MG63 (cell line): ENCODE measurements at regions not wholly inside any gene's neighbourhood (a gene's known extent, or its start where the extent isn't known, plus 50 kb on each side); places are given as distances from the start of the nearest gene placed in this dataset.
"Not testable (repeated sequence)": the region's sequence is repeated elsewhere in the genome, so short reads cannot be mapped to it uniquely, and the experiment has no call there.

Experiments
- DNase-seq: peaks from one replicate; pipeline ENCODE4 v3.0.0-alpha.2; 2020
- H3K27me3 ChIP-seq: fragments of 250-450 bp; sonication (Bioruptor Pico); 2 replicates; pipeline ENCODE4 v1.5.1; 2020; ENCODE audit warnings: mild to moderate bottlenecking, moderate library complexity
- H3K36me3 ChIP-seq: fragments of 250-450 bp; sonication (Bioruptor Pico); 2 replicates; pipeline ENCODE4 v1.5.1; 2020; ENCODE audit warnings: mild to moderate bottlenecking, moderate library complexity
- H3K4me3 ChIP-seq: fragments of 250-450 bp; sonication (Bioruptor Pico); 2 replicates; pipeline ENCODE4 v1.5.1; 2020; ENCODE audit warnings: mild to moderate bottlenecking, moderate library complexity
- H3K9me3 ChIP-seq: fragments of 250-450 bp; sonication (Bioruptor Pico); 2 replicates; pipeline ENCODE4 v1.5.1; 2020; ENCODE audit warnings: mild to moderate bottlenecking, moderate library complexity

DNA sequence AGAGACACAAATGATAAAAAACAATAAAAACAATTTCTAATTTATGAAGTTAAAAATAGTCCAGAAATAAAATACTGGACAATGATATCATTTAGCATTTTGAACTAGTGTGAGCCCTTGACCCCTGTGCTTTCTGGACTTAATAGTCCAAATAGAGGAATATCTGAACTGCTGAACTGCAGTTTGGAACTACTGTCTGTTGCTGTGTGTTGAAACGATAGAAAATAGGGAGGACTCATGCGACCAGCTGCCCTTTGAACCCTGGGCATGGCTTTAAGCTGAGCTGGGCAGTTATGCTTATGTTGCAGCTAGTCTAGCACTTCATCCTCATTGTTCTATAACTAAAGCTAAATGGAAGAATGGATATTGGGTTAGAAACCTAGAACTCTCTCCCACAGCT is 99.5 kb downstream of the FMR1NB start:
- H3K4me3 ChIP-seq: no peak overlapping the region

DNA sequence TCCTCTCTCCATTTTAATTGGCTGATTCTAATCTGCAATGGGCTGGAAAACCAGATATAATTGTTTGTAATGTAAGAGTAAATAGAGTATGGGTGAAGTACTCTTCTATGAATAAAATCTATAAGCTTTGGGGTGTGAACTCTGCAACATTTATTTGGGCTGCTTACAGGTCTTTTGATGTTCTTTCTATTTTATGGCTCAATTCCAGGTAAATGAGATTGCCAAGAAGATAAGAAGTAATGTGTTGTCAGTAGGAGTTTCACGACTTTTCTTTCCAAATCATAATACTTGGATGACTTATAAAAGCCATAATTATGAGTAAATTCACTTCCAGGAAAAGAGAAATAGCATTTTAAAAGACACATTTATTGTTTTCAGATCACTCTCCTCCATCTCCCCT is 103.5 kb downstream of the FMR1NB start:
- Histone ChIP-seq H3K4me3 (no peak overlapping the region), H3K36me3 (no peaks in the 10 kb centered on the region), H3K27me3 (no peaks in the 10 kb centered on the region), H3K9me3 (no peaks in the 10 kb centered on the region)
- DNase-seq: no peak

More for the DNA sequence above, 99.5 kb downstream of the FMR1NB start:
- Histone ChIP-seq H3K9me3 (no peaks in the 10 kb centered on the region), H3K36me3 (no peaks in the 10 kb centered on the region), H3K27me3 (no peaks in the 10 kb centered on the region)
- no peak for DNase-seq

DNA sequence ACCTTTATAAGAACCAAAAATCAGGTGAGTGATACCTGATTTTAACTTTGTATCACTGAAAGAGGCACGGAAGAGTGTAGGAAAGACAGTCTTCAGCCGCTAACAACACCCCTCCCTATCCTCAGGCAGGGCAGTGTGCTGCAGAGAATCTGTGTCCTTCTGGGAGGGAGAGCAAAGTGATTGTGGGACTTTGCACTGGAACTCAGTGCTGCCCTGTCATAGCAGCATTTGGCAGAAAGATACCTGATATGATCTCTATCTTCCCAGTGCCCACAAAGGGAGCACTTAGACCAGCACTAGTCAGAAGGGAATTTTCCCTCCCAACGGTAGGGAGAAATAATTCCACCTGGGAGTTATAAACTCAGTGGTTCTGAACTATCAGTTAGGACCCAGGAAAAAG is 139.0 kb downstream of the FMR1NB start:
- no peak overlapping the region for H3K4me3 ChIP-seq
- no peaks in the 10 kb centered on the region for H3K36me3 ChIP-seq
- H3K9me3 ChIP-seq: no peaks in the 10 kb centered on the region
- no peak for DNase-seq
- H3K27me3 ChIP-seq: no peaks in the 10 kb centered on the region

DNA sequence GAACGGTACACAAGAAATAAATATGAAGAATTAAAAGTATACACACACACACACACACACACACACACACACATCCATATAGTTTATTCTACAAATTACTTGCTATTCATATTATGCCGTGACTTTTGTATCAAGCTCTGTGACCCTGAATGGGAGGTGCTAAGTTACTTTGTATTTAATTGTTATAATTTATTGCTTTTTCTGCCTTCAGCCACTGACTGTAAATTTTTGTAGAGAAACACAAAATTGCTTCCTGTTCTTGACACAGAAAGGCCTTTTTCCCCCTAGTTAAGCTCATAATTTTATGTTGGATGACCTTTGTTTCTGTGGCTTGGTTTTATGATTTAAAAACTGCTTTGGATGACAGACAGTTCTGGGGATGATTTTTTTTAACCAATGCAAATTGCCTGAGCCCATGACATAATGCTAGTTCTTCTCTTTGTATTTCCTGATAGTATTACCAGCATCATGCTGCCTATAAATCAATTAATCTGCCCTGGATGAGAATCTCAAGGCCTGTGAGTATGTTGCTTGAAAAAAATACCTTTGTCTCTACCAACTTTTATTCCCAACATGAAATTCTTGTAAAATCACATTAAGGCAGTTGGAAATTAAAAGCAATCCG is 140.0 kb downstream of the FMR1NB start:
- Histone ChIP-seq H3K9me3 (no peaks in the 10 kb centered on the region), H3K27me3 (no peaks in the 10 kb centered on the region), H3K36me3 (no peaks in the 10 kb centered on the region), H3K4me3 (no peak overlapping the region)
- no peak for DNase-seq

DNA sequence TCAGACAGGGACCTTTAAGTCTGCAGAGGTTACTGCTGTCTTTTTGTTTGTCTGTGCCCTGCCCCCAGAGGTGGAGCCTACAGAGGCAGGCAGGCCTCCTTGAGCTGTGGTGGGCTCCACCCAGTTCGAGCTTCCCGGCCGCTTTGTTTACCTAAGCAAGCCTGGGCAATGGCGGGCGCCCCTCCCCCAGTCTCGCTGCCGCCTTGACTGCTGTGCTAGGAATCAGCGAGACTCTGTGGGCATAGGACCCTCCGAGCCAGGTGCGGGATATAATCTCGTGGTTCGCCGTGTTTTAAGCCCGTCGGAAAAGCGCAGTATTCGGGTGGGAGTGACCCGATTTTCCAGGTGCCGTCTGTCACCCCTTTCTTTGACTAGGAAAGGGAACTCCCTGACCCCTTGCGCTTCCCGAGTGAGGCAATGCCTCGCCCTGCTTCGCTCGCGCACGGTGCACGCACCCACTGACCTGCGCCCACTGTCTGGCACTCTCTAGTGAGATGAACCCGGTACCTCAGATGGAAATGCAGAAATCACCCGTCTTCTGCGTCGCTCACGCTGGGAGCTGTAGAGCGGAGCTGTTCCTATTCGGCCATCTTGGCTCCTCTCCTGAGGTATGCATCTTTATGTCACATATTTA is 147.9 kb downstream of the FMR1NB start:
- not testable (repeated sequence) for DNase-seq, H3K4me3 ChIP-seq, H3K9me3 ChIP-seq, H3K27me3 ChIP-seq, H3K36me3 ChIP-seq

DNA sequence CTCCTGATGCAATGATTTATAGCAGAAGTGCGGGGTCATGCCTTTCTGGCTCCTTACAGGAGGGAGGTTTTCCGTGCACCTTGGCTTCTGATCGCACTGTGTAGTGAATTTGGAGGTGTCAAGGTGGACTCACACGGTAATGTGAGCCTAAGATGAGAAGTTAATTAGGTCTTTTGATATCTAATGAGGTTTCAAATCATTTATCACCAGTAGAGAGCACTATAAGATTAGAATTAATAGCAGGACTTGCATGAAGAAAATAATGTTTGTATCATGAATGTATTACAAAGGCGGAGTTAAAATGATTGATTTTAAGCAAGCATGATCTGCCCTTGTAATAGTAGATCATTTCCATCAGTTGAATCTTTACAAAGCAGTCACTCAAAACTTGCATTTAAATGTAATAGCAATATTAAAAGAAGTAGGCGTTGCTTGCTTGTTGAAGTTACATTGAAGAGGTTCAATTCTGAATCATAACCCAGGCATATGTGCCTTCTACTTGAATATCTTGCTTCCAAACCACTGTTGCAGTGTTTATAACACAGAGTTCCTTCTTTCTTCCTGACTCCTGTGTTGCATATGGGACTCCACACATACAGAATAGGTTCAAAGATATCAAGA is 152.1 kb downstream of the FMR1NB start:
- Histone ChIP-seq H3K36me3 (no peaks in the 10 kb centered on the region), H3K27me3 (no peaks in the 10 kb centered on the region), H3K9me3 (no peaks in the 10 kb centered on the region), H3K4me3 (no peak overlapping the region)
- no peak for DNase-seq

DNA sequence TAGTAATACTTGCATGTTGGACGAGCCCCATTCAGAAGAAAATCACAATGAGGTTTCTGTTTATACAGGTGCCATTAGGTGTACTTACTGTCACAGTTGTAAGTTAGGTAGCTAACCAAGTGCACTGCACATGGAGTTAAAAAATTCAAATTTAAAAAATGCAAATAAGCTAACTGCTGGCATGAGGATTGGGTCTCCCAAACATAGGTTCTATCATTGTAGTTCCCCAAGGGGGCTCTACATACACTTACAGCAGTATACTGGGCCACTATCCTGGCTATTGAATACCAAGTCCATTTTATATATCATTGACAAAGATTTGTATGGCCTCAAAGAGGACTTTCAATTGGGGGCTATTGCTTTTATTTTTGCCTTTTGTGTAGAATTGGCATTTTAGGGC is 153.4 kb downstream of the FMR1NB start:
- DNase-seq: no peak

DNA sequence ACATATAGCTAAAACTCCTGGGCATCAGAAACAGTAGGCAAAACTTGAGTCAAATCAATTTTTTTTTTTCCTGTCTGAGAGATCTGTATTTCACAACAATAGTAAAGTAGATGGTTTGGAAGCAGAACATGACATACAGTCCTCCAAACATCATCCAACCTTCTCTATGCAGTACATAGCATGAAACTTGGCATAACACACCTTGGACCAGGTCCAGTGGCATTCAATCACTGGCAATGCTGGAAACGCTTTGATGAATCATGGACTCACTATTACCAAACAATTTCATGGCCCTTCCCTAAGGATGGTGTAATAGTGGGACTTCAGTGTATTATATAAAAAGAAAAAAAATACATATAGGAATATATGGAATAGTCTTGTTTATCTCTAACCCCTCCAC is 154.6 kb downstream of the FMR1NB start:
- H3K27me3 ChIP-seq: no peaks in the 10 kb centered on the region
- no peak overlapping the region for H3K4me3 ChIP-seq
- H3K36me3 ChIP-seq: no peaks in the 10 kb centered on the region
- H3K9me3 ChIP-seq: no peaks in the 10 kb centered on the region
- peak; percentile 47 for DNase-seq

More for the DNA sequence above, 153.4 kb downstream of the FMR1NB start:
- H3K36me3 ChIP-seq: no peaks in the 10 kb centered on the region
- no peaks in the 10 kb centered on the region for H3K27me3 ChIP-seq
- H3K4me3 ChIP-seq: no peak overlapping the region
- no peaks in the 10 kb centered on the region for H3K9me3 ChIP-seq

DNA sequence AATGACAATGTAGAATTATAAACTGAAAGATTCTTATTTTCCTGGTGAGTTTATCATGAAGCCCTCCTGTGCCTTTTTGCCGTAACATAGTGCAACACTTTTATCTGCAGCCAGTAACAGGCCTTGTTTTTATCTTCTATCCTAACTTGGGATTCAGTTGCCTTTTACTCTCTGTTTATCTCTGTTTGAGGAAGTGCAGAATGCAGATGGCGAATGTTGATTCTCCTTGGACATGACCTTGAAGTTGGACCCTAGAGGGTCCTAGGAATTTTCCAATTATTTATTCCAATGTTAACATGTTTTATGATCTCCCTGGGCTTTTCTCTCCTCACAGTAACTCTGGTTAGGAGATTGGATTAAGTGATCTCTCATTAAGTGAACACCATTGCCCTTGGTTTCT is 165.0 kb downstream of the FMR1NB start:
- no peak for DNase-seq
- no peaks in the 10 kb centered on the region for H3K27me3 ChIP-seq
- no peaks in the 10 kb centered on the region for H3K9me3 ChIP-seq
- no peak overlapping the region for H3K4me3 ChIP-seq
- no peaks in the 10 kb centered on the region for H3K36me3 ChIP-seq

DNA sequence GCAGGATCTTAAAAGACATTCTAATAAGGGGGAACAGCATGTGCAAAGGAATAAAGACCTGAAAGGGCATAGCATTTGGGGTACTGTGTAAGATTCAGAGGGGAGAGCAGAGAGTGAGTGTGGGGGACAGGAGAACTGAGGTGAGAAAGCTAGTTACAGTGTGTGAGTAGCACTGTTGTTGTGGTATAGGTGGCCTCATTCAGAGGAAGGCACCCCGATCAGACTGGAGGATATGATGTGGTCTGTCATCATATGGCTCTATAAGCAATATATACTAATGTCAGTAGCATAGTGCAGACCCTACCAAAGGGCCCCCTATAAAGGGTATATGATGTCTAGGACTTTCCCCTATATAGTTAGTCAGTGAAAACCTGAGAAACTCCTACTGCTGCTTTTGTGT is 175.8 kb downstream of the FMR1NB start:
- DNase-seq: no peak
- Histone ChIP-seq H3K9me3 (no peaks in the 10 kb centered on the region), H3K36me3 (no peaks in the 10 kb centered on the region), H3K4me3 (no peak overlapping the region), H3K27me3 (no peaks in the 10 kb centered on the region)

DNA sequence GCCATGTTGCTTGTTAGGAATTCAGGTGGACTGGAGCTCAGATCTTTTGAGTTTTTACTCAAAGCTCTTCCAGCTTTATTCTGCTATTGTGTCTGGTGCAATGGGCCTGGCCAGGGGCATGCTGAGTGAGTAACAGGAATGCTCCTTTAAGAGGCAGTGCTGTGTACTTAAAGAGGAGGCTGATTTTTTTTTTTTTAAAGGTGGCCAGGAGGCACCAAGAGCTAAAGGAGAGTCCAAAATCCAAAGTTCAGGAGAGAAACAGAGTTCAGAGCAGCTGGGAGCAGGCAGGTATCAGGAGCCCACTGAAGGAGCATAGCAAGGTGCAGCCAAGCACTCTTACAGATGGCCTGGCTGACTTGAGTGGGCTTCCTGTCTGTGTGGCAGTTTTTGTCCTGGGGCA is 178.7 kb downstream of the FMR1NB start:
- DNase-seq: no peak
- no peaks in the 10 kb centered on the region for H3K36me3 ChIP-seq
- no peaks in the 10 kb centered on the region for H3K27me3 ChIP-seq
- no peaks in the 10 kb centered on the region for H3K9me3 ChIP-seq
- no peak overlapping the region for H3K4me3 ChIP-seq

DNA sequence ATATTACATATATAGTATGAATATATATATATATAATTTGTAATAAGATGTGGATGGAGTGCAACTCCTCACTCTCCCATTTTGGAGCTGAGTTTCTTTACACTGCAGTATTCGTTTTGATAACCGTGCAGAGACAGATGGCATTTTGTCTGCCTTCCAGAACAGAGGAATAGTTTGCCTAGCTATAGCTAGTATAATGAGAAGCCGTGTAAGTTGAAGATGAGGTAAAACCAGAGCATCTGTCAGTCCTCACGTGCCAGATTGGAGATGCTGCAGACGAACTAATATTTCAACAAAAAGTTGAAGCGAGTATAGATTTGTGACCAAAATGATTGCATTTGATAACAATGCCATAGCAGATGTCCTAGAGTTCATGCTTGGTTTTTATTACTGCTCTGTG is 180.6 kb downstream of the FMR1NB start:
- Histone ChIP-seq H3K4me3 (no peak overlapping the region), H3K36me3 (no peaks in the 10 kb centered on the region), H3K27me3 (no peaks in the 10 kb centered on the region), H3K9me3 (no peaks in the 10 kb centered on the region)
- no peak for DNase-seq

DNA sequence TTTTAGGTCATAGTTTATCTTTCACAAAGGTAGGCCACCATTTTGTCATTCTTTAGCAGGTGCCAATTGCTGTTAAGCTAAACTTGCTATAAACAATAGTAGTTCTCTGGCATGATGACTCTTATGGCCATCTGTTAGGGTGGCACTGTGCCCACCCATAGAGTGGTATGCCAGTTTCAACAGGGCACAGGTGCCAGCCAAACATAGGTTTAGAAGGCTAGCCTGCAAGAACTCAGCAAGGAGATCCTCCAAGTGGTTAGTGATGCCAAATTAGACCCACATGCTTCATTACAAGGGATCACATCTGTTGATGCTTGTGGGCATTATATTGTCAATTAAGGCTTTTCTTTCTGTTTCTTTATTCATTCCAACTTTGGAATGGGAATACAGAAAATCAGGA is 204.5 kb downstream of the FMR1NB start:
- H3K27me3 ChIP-seq: no peaks in the 10 kb centered on the region

DNA sequence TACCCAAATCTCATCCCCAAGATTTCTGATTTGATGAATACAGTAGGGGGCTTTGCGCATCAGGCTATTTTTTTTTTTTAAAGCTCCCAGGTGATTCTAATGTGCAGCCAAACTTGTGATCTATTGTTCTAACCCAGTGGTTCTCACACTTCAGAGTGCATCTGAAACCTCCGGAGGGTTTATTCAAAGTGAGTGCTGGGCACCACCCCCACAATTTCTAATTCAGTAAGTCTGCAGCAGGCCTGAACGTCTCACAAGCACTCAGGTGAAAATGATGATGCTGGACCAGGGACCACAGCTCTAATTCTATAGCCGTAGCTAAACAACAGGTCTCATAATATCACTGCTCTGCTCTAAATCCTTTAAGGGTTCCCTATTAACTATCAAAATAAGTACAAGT is 211.4 kb downstream of the FMR1NB start:
- no peaks in the 10 kb centered on the region for H3K36me3 ChIP-seq
- no peak for DNase-seq
- no peaks in the 10 kb centered on the region for H3K27me3 ChIP-seq
- no peak overlapping the region for H3K4me3 ChIP-seq
- no peaks in the 10 kb centered on the region for H3K9me3 ChIP-seq

More for the DNA sequence above, 204.5 kb downstream of the FMR1NB start:
- Histone ChIP-seq H3K9me3 (no peaks in the 10 kb centered on the region), H3K4me3 (no peak overlapping the region), H3K36me3 (no peaks in the 10 kb centered on the region)
- no peak for DNase-seq

DNA sequence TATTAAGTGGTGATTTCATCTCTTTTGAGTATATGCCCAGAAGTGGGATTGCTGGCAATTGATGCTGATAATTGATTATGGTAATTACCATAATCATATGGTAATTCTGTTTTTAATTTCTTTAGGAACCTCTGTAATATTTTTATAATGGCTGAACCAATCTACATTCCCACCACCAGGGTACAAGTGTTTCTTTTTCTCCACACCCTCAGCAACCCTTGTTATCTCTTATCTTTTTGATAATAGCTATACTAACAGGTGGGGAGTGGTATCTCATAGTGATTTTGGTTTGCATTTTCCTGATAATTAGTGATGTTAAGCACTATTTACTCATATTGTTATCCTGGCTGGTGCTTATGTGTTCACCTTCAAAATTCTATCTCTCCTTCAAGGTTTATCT is 212.6 kb downstream of the FMR1NB start:
- no peak overlapping the region for H3K4me3 ChIP-seq
- no peak for DNase-seq
- H3K27me3 ChIP-seq: no peaks in the 10 kb centered on the region
- no peaks in the 10 kb centered on the region for H3K9me3 ChIP-seq
- no peaks in the 10 kb centered on the region for H3K36me3 ChIP-seq

DNA sequence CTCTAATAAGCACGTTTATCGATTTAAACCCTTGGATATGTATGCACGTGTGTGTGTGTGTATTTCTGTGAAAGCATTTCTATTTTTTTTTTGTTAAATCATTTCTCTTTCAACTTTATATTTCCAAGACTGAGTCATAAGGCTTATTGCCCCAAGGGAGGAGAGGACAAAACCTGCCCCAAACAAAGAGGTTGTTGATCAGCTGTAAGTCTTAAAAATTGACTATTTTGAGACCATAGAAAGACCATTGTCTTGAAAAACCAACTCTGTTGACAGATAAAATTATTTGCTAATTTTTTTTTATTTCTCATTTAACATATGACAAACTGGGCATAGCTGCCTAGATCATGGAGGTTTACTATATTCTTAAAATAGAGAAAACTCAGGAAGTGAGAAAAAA is 222.4 kb downstream of the FMR1NB start:
- Histone ChIP-seq H3K36me3 (no peaks in the 10 kb centered on the region), H3K4me3 (no peak overlapping the region), H3K27me3 (no peaks in the 10 kb centered on the region), H3K9me3 (no peaks in the 10 kb centered on the region)
- DNase-seq: no peak

DNA sequence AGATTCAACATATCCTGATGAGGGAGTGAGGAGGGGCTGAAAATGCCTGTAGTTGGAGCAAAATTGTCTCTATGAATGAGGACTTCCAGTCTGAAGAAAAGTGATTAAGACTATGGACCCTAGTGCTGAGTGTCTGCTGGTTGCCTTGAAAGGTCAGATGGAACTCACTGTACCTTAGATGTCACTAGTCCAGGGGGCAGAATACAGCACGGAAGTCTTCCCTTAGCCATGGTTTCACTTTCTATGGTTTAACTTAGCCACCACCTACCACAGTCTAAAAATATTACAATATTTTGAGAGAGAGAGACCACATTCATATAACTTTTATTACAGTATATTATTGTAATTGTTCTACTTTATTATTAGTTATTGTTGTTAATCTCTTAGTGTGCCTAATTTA is 223.1 kb downstream of the FMR1NB start:
- H3K27me3 ChIP-seq: no peaks in the 10 kb centered on the region
- no peaks in the 10 kb centered on the region for H3K9me3 ChIP-seq
- DNase-seq: no peak
- no peak overlapping the region for H3K4me3 ChIP-seq
- H3K36me3 ChIP-seq: no peaks in the 10 kb centered on the region

DNA sequence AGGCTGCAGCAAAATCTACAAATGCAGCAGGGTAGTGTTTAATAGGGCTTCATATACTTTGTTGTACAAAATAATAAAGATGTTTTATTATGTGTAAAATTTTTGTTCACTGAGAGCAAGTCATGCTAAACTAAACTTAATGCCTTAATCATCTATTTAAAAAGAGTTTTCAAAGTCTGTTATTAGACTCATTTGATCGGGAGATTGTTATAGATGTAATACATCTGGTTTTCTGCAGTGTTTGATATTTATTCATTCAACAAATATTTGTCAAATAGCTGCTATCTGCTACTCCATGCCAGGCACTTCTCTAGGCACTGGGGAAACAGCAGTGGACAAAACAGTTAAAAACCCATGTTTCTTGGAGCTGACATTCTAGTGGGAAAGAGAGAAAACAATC is 233.6 kb downstream of the FMR1NB start:
- no peak for DNase-seq
- no peaks in the 10 kb centered on the region for H3K36me3 ChIP-seq
- no peak overlapping the region for H3K4me3 ChIP-seq
- no peaks in the 10 kb centered on the region for H3K9me3 ChIP-seq
- H3K27me3 ChIP-seq: no peaks in the 10 kb centered on the region
